Endodermal cell (in vitro differentiated cells): ENCODE measurements at regions not wholly inside any gene's neighbourhood (a gene's known extent, or its start where the extent isn't known, plus 50 kb on each side); places are given as distances from the start of the nearest gene placed in this dataset.
A peak's percentile ranks its signal among the peaks of the same experiment; 100 is the strongest.
"Not testable (repeated sequence)": the region's sequence is repeated elsewhere in the genome, so short reads cannot be mapped to it uniquely, and the experiment has no call there.

Source experiments
- DNase-seq: peaks from one replicate; pipeline ENCODE4 v3.0.0-alpha.2; 2017
- H3K27ac ChIP-seq: 2 replicates; pipeline ENCODE4 v1.5.1; 2013; ENCODE audit warnings: mild to moderate bottlenecking, low read depth, low read length, moderate library complexity
- H3K27me3 ChIP-seq: 2 replicates; pipeline ENCODE4 v1.6.1; 2013; ENCODE audit warnings: mild to moderate bottlenecking, low read length, moderate library complexity; ENCODE audit not compliant: insufficient read depth, control insufficient read depth, poor library complexity, severe bottlenecking
- H3K36me3 ChIP-seq: 2 replicates; pipeline ENCODE4 v1.7.0; 2013; ENCODE audit warnings: mild to moderate bottlenecking, low read length, moderate library complexity; ENCODE audit not compliant: control insufficient read depth, insufficient read depth
- H3K4me1 ChIP-seq: one replicate; pipeline ENCODE4 v1.7.0; 2013; ENCODE audit warnings: low read length; ENCODE audit not compliant: control insufficient read depth, insufficient read depth
- H3K4me3 ChIP-seq: 2 replicates; pipeline ENCODE4 v1.5.1; 2013; ENCODE audit warnings: mild to moderate bottlenecking, low read length, moderate library complexity
- H3K9ac ChIP-seq: 2 replicates; pipeline ENCODE4 v1.6.1; 2013; ENCODE audit warnings: mild to moderate bottlenecking, low read length, moderate library complexity; ENCODE audit not compliant: poor library complexity, severe bottlenecking; ENCODE audit errors: extremely low read depth
- H3K9me3 ChIP-seq: 2 replicates; pipeline ENCODE4 v1.6.1; 2013; ENCODE audit warnings: mild to moderate bottlenecking, low read length, moderate library complexity; ENCODE audit not compliant: control insufficient read depth
- H3K27ac Mint-ChIP-seq: 2 replicates; pipeline ENCODE4 v1.8.0; 2020; ENCODE audit warnings: mixed read lengths
- H3K27me3 Mint-ChIP-seq: 2 replicates; pipeline ENCODE4 v1.8.0; 2021; ENCODE audit warnings: mild to moderate bottlenecking, mixed read lengths; ENCODE audit not compliant: insufficient read depth
- H3K36me3 Mint-ChIP-seq: 2 replicates; pipeline ENCODE4 v1.8.0; 2020; ENCODE audit warnings: low read depth, mixed read lengths
- H3K4me1 Mint-ChIP-seq: 2 replicates; pipeline ENCODE4 v1.8.0; 2020; ENCODE audit warnings: mixed read lengths
- H3K4me3 Mint-ChIP-seq: 2 replicates; pipeline ENCODE4 v1.8.0; 2020; ENCODE audit warnings: mild to moderate bottlenecking, moderate library complexity, mixed read lengths
- H3K9me3 Mint-ChIP-seq: 2 replicates; pipeline ENCODE4 v1.8.0; 2020; ENCODE audit warnings: mild to moderate bottlenecking, mixed read lengths
- CTCF ChIP-seq: fragments of 200-600 bp; sonication (generic); conservative IDR thresholded peaks from 2 replicates; pipeline ENCODE4 v1.5.0; 2021; ENCODE audit warnings: antibody characterized with exemption, mild to moderate bottlenecking
- WGBS, 2 experiments: methylation state at CpG; one replicate each; pipeline versions ENCODE4 v1.1.5 to v1.1.7; 2013; ENCODE audit warnings: missing lambda C conversion rate in 2 of 2, mixed read lengths in 1 of 2; ENCODE audit not compliant: insufficient coverage in 1 of 2, insufficient read length in 1 of 2; 5-methylcytosine and 5-hydroxymethylcytosine counted together

GRCh38 chr20:52003415-52003814, 188.2 kb downstream of the ZFP64 start:
- no peaks in the 10 kb centered on the region for H3K9me3 ChIP-seq
- Mint-ChIP-seq H3K4me3 (no peak overlapping the region), H3K36me3 (no peaks in the 10 kb centered on the region), H3K27ac (no peak overlapping the region), H3K27me3 (no peaks in the 10 kb centered on the region), H3K9me3 (no peaks in the 10 kb centered on the region), H3K4me1 (peaks cover 19% of the 10 kb centered on the region)
- no peaks in the 10 kb centered on the region for H3K4me1 ChIP-seq
- no peaks in the 10 kb centered on the region for H3K36me3 ChIP-seq
- 77 to 86% methylated on average over 3 to 5 of the region's 5 CpGs for WGBS, 2 experiments
- DNase-seq: no peak
- H3K27ac ChIP-seq: peak overlapping the region; percentile 12
- TF ChIP-seq CTCF: no peak
- no peak overlapping the region for H3K4me3 ChIP-seq
- no peak overlapping the region for H3K9ac ChIP-seq
- H3K27me3 ChIP-seq: no peaks in the 10 kb centered on the region

GRCh38 chr20:52001999-52002666, 189.4 kb downstream of the ZFP64 start:
- no peaks in the 10 kb centered on the region for H3K4me1 ChIP-seq
- peak overlapping the region; percentile 71 for H3K27ac Mint-ChIP-seq
- DNase-seq: no peak
- no peak overlapping the region for H3K27ac ChIP-seq
- no peaks in the 10 kb centered on the region for H3K9me3 ChIP-seq
- no peaks in the 10 kb centered on the region for H3K36me3 Mint-ChIP-seq
- WGBS, 2 experiments: 64 to 84% methylated on average over 4 to 7 of the region's 8 CpGs
- H3K9ac ChIP-seq: no peak overlapping the region
- H3K9me3 Mint-ChIP-seq: no peaks in the 10 kb centered on the region
- no peak overlapping the region for H3K4me3 Mint-ChIP-seq
- no peak overlapping the region for H3K4me3 ChIP-seq
- peak; percentile 60 for TF ChIP-seq CTCF
- no peaks in the 10 kb centered on the region for H3K27me3 Mint-ChIP-seq
- H3K27me3 ChIP-seq: no peaks in the 10 kb centered on the region
- H3K36me3 ChIP-seq: no peaks in the 10 kb centered on the region
- H3K4me1 Mint-ChIP-seq: peaks cover 19% of the 10 kb centered on the region

- not testable (repeated sequence) for H3K4me1 Mint-ChIP-seq, H3K27ac ChIP-seq, H3K9me3 ChIP-seq, H3K4me1 ChIP-seq, H3K27me3 Mint-ChIP-seq, H3K9me3 Mint-ChIP-seq, H3K4me3 ChIP-seq, H3K36me3 Mint-ChIP-seq, H3K27ac Mint-ChIP-seq, H3K36me3 ChIP-seq, H3K27me3 ChIP-seq, DNase-seq, H3K4me3 Mint-ChIP-seq, H3K9ac ChIP-seq
- WGBS, 2 experiments: 92 to 93% methylated on average over 4 of the region's 4 CpGs
Observed at GRCh38 chr20:51997281-51997936, 194.2 kb downstream of the ZFP64 start.
